ENCODE measurements at regions not wholly inside any gene's neighbourhood (a gene's known extent, or its start where the extent isn't known, plus 50 kb on each side); places are given as distances from the start of the nearest gene placed in this dataset.

DNA sequence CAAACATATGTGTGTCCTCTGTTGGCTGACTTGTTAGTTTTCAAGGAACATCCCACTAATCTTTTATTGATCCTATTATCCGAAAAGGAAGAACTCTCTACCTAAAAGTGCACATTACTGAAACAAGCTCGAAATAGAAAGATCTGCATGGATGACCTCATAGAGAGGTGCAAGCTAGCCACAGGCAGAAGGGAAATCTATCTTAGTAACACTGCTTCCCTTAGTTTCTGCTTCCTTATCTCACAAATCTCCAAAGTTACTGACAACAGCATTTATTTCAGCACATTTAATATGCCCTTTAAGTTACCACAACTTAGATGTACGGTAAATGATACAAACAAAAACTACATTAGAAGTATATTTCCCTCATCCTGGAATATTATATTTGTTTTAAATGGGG, 285.1 kb upstream of the CCDC54 start:
- no peaks in the 10 kb centered on the region for H3K27me3 Mint-ChIP-seq (ENCODE audit: low read depth)
- no peaks in the 10 kb centered on the region for H3K4me1 Mint-ChIP-seq
- H3K36me3 Mint-ChIP-seq (ENCODE audit: low read depth) = no peaks in the 10 kb centered on the region
- H3K9me3 Mint-ChIP-seq = peaks cover 3% of the 10 kb centered on the region
- H3K27ac Mint-ChIP-seq = no peak overlapping the region
- no peak overlapping the region for H3K4me3 Mint-ChIP-seq
- TF ChIP-seq, protein P1, sequence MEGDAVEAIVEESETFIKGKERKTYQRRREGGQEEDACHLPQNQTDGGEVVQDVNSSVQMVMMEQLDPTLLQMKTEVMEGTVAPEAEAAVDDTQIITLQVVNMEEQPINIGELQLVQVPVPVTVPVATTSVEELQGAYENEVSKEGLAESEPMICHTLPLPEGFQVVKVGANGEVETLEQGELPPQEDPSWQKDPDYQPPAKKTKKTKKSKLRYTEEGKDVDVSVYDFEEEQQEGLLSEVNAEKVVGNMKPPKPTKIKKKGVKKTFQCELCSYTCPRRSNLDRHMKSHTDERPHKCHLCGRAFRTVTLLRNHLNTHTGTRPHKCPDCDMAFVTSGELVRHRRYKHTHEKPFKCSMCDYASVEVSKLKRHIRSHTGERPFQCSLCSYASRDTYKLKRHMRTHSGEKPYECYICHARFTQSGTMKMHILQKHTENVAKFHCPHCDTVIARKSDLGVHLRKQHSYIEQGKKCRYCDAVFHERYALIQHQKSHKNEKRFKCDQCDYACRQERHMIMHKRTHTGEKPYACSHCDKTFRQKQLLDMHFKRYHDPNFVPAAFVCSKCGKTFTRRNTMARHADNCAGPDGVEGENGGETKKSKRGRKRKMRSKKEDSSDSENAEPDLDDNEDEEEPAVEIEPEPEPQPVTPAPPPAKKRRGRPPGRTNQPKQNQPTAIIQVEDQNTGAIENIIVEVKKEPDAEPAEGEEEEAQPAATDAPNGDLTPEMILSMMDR (IDR thresholded peaks at IDR 0.05; ENCODE audit: unreplicated experiment in 3 of 3) = no peak

DNA sequence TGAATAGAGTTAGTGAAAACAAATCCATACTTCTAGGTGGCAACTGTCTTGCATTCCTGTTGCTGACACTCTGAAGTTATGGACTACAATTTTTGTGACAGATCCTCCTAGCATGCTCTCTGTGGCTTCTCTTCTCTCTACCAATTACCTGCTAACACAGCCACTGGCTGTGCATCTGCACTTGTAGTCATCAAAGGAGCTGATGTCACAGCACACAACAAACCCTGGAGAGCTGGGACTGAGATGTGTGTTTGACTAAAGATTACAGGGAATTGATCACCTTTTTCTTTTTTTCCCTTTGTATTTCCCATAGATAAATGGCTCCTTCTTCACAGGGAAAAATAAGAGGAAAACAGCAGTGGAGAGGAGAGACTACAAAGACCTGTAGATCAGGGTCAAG, 278.4 kb upstream of the CCDC54 start:
- H3K4me1 Mint-ChIP-seq = no peaks in the 10 kb centered on the region
- TF ChIP-seq, protein P1 (IDR thresholded peaks at IDR 0.05; ENCODE audit: unreplicated experiment in 3 of 3) = no peak
- H3K27me3 Mint-ChIP-seq (ENCODE audit: low read depth) = no peaks in the 10 kb centered on the region
- no peaks in the 10 kb centered on the region for H3K36me3 Mint-ChIP-seq (ENCODE audit: low read depth)
- no peaks in the 10 kb centered on the region for H3K9me3 Mint-ChIP-seq
- no peak overlapping the region for H3K27ac Mint-ChIP-seq
- H3K4me3 Mint-ChIP-seq = no peak overlapping the region

DNA sequence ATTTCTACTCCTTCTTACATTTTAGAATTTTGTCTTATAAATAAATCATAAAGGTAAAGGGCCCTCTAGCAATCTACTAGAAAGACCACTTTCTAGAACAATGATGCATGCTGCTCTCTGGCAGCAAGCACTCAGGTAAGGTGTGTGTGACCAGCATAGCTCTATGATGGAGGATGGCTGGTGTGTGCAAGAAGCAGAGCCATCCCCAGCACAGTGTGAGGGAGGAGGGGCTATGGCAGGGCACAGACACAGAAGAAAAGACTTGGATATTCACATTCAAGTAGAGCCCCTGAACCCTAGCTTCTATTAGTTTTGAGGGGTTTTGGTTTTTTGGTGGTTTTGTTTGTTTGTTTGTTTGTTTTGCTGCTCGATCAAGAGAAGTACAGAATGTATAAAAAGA, 277.1 kb upstream of the CCDC54 start:
- Mint-ChIP-seq H3K36me3 (ENCODE audit: low read depth) (no peaks in the 10 kb centered on the region), H3K4me3 (no peak overlapping the region)
- TF ChIP-seq, protein P1 (IDR thresholded peaks at IDR 0.05; ENCODE audit: unreplicated experiment in 3 of 3) = no peak

DNA sequence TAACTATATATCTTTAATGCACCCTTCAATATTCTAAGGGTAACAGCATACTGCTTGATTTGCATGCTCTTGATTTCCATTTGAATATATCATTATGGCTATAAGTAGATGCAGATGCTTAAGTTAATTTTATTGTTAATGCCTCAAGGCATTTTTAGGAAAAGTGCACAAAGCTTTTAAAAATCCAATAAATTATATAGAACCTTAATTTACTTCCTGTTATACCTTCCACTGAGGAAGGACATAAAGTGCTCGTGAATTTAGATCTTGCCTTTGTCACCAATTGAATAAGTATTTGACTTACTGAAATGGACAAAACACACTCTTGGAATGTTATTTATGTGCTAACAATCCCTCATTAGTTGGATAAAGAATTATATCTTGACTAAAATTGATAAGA, 276.7 kb upstream of the CCDC54 start:
- Mint-ChIP-seq H3K4me1 (no peaks in the 10 kb centered on the region), H3K27me3 (ENCODE audit: low read depth) (no peaks in the 10 kb centered on the region), H3K4me3 (no peak overlapping the region), H3K9me3 (peaks cover 8% of the 10 kb centered on the region), H3K27ac (no peak overlapping the region), H3K36me3 (ENCODE audit: low read depth) (no peaks in the 10 kb centered on the region)
- TF ChIP-seq, protein P1 (IDR thresholded peaks at IDR 0.05; ENCODE audit: unreplicated experiment in 3 of 3) = no peak

More for the DNA sequence above, 277.1 kb upstream of the CCDC54 start:
- Mint-ChIP-seq H3K27ac (no peak overlapping the region), H3K4me1 (no peaks in the 10 kb centered on the region), H3K9me3 (peaks cover 5% of the 10 kb centered on the region), H3K27me3 (ENCODE audit: low read depth) (no peaks in the 10 kb centered on the region)

DNA sequence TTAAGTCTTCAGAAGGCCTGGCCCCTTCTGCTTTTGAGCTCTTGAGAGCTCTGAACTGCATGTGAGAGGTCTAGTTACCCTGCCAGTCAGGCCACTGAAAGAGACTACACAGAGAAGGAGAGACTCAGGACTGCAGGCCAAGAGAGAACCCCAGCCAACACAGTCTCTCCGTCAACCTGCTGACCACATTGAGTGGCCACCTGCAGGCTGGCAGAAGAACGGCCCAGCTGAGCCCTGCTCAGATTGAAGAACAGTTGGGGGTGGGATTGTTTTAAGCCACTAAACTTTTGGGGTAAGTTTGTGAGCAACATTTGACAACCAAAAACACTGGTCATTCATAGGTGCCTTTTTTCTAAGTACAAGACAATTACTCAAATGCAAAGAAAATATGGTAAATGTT, 273.5 kb upstream of the CCDC54 start:
- Mint-ChIP-seq H3K27ac (no peak overlapping the region), H3K4me1 (no peaks in the 10 kb centered on the region), H3K36me3 (ENCODE audit: low read depth) (no peaks in the 10 kb centered on the region), H3K27me3 (ENCODE audit: low read depth) (no peaks in the 10 kb centered on the region), H3K4me3 (no peak overlapping the region), H3K9me3 (peaks cover 17% of the 10 kb centered on the region)
- TF ChIP-seq, protein P1 (IDR thresholded peaks at IDR 0.05; ENCODE audit: unreplicated experiment in 3 of 3) = no peak

DNA sequence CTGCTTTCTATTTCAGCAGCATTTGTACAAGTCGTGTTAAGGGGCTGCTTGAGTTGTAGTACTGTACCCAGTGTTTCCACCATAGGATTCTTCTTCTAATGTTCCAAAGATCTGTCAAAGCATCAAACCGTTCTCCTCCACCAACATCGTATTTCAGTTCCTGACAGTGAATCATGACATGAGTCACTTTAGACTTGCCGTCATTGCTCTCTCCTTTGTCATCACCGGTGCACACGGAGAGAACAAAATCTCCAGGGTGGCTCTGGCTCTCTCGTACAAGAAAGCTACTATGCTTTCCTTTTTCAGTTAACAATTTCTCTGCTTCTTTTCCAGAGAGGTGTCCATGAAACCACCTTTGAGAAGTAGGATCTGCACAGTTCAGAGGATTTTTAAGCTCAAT, 270.9 kb upstream of the CCDC54 start:
- H3K4me3 Mint-ChIP-seq = no peak overlapping the region
- peaks cover 11% of the 10 kb centered on the region for H3K4me1 Mint-ChIP-seq

More for the DNA sequence above, 270.9 kb upstream of the CCDC54 start:
- Mint-ChIP-seq H3K27me3 (ENCODE audit: low read depth) (no peaks in the 10 kb centered on the region), H3K9me3 (peaks cover 17% of the 10 kb centered on the region), H3K36me3 (ENCODE audit: low read depth) (no peaks in the 10 kb centered on the region), H3K27ac (no peak overlapping the region)
- TF ChIP-seq, protein P1 (IDR thresholded peaks at IDR 0.05; ENCODE audit: unreplicated experiment in 3 of 3) = no peak
